Loucy (cell line): ENCODE measurements at regions not wholly inside any gene's neighbourhood (a gene's known extent, or its start where the extent isn't known, plus 50 kb on each side); places are given as distances from the start of the nearest gene placed in this dataset.

Experiments used
- H2AFZ ChIP-seq: fragments of 200-600 bp; sonication (generic); 2 replicates; pipeline ENCODE4 v1.6.0; 2016; ENCODE audit warnings: antibody characterized with exemption, mild to moderate bottlenecking, low read length, moderate library complexity
- H3F3A ChIP-seq: fragments of 200-600 bp; 2 replicates; pipeline ENCODE4 v1.6.0; 2016; ENCODE audit warnings: antibody characterized with exemption, low read depth, mild to moderate bottlenecking
- H3K27me3 ChIP-seq: fragments of 200-600 bp; sonication (generic); 2 replicates; pipeline ENCODE4 v1.6.1; 2014; ENCODE audit warnings: low read length, mild to moderate bottlenecking; ENCODE audit not compliant: insufficient read depth, poor library complexity, severe bottlenecking
- H3K36me3 ChIP-seq: fragments of 200-600 bp; sonication (generic); 2 replicates; pipeline ENCODE4 v1.6.1; 2016; ENCODE audit warnings: low read length; ENCODE audit not compliant: insufficient read depth
- H3K4me1 ChIP-seq: fragments of 200-600 bp; sonication (generic); 2 replicates; pipeline ENCODE4 v1.5.1; 2014; ENCODE audit warnings: low read length, mild to moderate bottlenecking; ENCODE audit not compliant: insufficient read depth, poor library complexity, severe bottlenecking
- H3K4me2 ChIP-seq: fragments of 200-600 bp; sonication (generic); 2 replicates; pipeline ENCODE4 v1.6.0; 2014; ENCODE audit warnings: antibody characterized with exemption, low read length, low read depth, mild to moderate bottlenecking; ENCODE audit not compliant: poor library complexity, severe bottlenecking
- H3K4me3 ChIP-seq: fragments of 200-600 bp; sonication (generic); 2 replicates; pipeline ENCODE4 v1.5.1; 2014; ENCODE audit warnings: low read length, mild to moderate bottlenecking, mixed read lengths; ENCODE audit not compliant: poor library complexity, severe bottlenecking
- H3K79me2 ChIP-seq: fragments of 200-600 bp; sonication (generic); 2 replicates; pipeline ENCODE4 v1.6.1; 2014; ENCODE audit warnings: low read length; ENCODE audit not compliant: insufficient read depth
- H3K9ac ChIP-seq: fragments of 200-600 bp; sonication (generic); 2 replicates; pipeline ENCODE4 v1.6.0; 2014; ENCODE audit warnings: mild to moderate bottlenecking, low read depth, low read length, moderate library complexity; ENCODE audit not compliant: poor library complexity, severe bottlenecking
- H3K9me2 ChIP-seq: fragments of 200-600 bp; sonication (generic); replicated peaks from 2 replicates; pipeline ENCODE4 v1.6.1; 2016; ENCODE audit warnings: low read depth, low read length, mixed read lengths
- H3K9me3 ChIP-seq: fragments of 200-600 bp; sonication (generic); 2 replicates; pipeline ENCODE4 v1.6.1; 2014; ENCODE audit warnings: mild to moderate bottlenecking, antibody characterized with exemption, low read length, low read depth; ENCODE audit not compliant: insufficient read depth
- H4K20me1 ChIP-seq: fragments of 200-600 bp; sonication (generic); 2 replicates; pipeline ENCODE4 v1.6.0; 2014; ENCODE audit warnings: antibody characterized with exemption, low read length, mild to moderate bottlenecking; ENCODE audit not compliant: insufficient read depth, poor library complexity, severe bottlenecking
- CTCF ChIP-seq: fragments of 200-600 bp; sonication (generic); conservative IDR thresholded peaks from 2 replicates; pipeline ENCODE4 v1.5.1; 2014; ENCODE audit warnings: mild to moderate bottlenecking, antibody characterized with exemption, low read length
- EZH2phosphoT487 ChIP-seq: fragments of 200-600 bp; IDR thresholded peaks from 2 replicates; pipeline ENCODE4 v1.6.1; 2018; ENCODE audit warnings: antibody characterized with exemption, mild to moderate bottlenecking, moderate library complexity, borderline replicate concordance

GRCh38 chr16:54504372-54504771 lies 217.8 kb upstream of the IRX3 start:
- no peaks in the 10 kb centered on the region for H3K9me2 ChIP-seq
- no peak overlapping the region for H2AFZ ChIP-seq
- H3K9ac ChIP-seq = no peak overlapping the region
- no peak overlapping the region for H3K4me3 ChIP-seq
- no peaks in the 10 kb centered on the region for H3K79me2 ChIP-seq
- no peak overlapping the region for H3K4me2 ChIP-seq
- no peaks in the 10 kb centered on the region for H3K9me3 ChIP-seq
- no peaks in the 10 kb centered on the region for H3K36me3 ChIP-seq
- TF ChIP-seq EZH2phosphoT487 = no peak
- TF ChIP-seq CTCF = no peak
- H3K27me3 ChIP-seq = no peaks in the 10 kb centered on the region
- no peaks in the 10 kb centered on the region for H3F3A ChIP-seq
- H3K4me1 ChIP-seq = no peaks in the 10 kb centered on the region
- no peaks in the 10 kb centered on the region for H4K20me1 ChIP-seq

GRCh38 chr16:54503856-54504219 lies 217.3 kb upstream of the IRX3 start:
- no peak overlapping the region for H2AFZ ChIP-seq
- TF ChIP-seq CTCF (no peak), EZH2phosphoT487 (no peak)
- no peak overlapping the region for H3K9ac ChIP-seq
- H4K20me1 ChIP-seq = no peaks in the 10 kb centered on the region
- no peak overlapping the region for H3K4me3 ChIP-seq
- H3K4me1 ChIP-seq = no peaks in the 10 kb centered on the region
- no peaks in the 10 kb centered on the region for H3K9me2 ChIP-seq
- no peaks in the 10 kb centered on the region for H3K79me2 ChIP-seq
- no peak overlapping the region for H3K4me2 ChIP-seq
- H3K36me3 ChIP-seq = no peaks in the 10 kb centered on the region
- no peaks in the 10 kb centered on the region for H3K27me3 ChIP-seq
- no peaks in the 10 kb centered on the region for H3F3A ChIP-seq
- H3K9me3 ChIP-seq = no peaks in the 10 kb centered on the region

- Histone ChIP-seq H4K20me1 (no peaks in the 10 kb centered on the region), H3K4me3 (no peak overlapping the region), H2AFZ (no peak overlapping the region), H3K79me2 (no peaks in the 10 kb centered on the region), H3K9me2 (no peaks in the 10 kb centered on the region), H3K27me3 (no peaks in the 10 kb centered on the region), H3K9ac (no peak overlapping the region), H3F3A (no peaks in the 10 kb centered on the region), H3K4me2 (no peak overlapping the region), H3K36me3 (no peaks in the 10 kb centered on the region), H3K9me3 (peaks cover under 1% of the 10 kb centered on the region; the same call in 1 of the 2 replicates), H3K4me1 (no peaks in the 10 kb centered on the region)
- TF ChIP-seq CTCF = no peak
- no peak for TF ChIP-seq EZH2phosphoT487
Observed at GRCh38 chr16:54503011-54503855, 216.6 kb upstream of the IRX3 start.
